A549 (cell line): ENCODE measurements at regions not wholly inside any gene's neighbourhood (a gene's known extent, or its start where the extent isn't known, plus 50 kb on each side); places are given as distances from the start of the nearest gene placed in this dataset.

Source experiments
- ATAC-seq, 2 experiments: fragments of 200-7000 bp in 1 of 2; fragments of >200 bp in 1 of 2; cut with Nextera tagmentation in 1 of 2; cut with Tn5 transposase in 1 of 2; 3 replicates each; pipeline versions ENCODE4 v1.8.0 to v1.9.1; 2018 to 2020; ENCODE audit warnings: mild to moderate bottlenecking in 1 of 2, moderate library complexity in 1 of 2
- CTCF ChIA-PET: fragments of 300-600 bp; sonication (Branson Sonifier 250); formaldehyde crosslinking; extraction: SDS; loops from one replicate; lab custom pipeline; 2021; ENCODE audit warnings: antibody characterized with exemption, inconsistent platforms; lab: Yijun Ruan, JAX
- POLR2A ChIA-PET: fragments of 350-600 bp; formaldehyde crosslinking; extraction: SDS; loops from one replicate; lab custom pipeline; 2021; ENCODE audit warnings: antibody characterized with exemption, inconsistent platforms; lab: Yijun Ruan, JAX
- DNase-seq, 2 experiments: peaks; one replicate each; pipeline versions ENCODE4 v3.0.0 to v3.0.0-alpha.2; 2011 to 2016; ENCODE audit warnings: low read depth in 1 of 2, low spot score in 1 of 2
- FAIRE-seq: peaks from 2 replicates; lab custom pipeline; 2011; peaks lifted over from hg19 to GRCh38; lab: Jason Lieb, UNC
- H3K27ac ChIP-seq, 2 experiments: fragments of >200 bp; sonication (Bioruptor Twin); formaldehyde crosslinking; 3 replicates each; pipeline ENCODE4 v1.5.1; 2016 to 2017
- H3K4me1 ChIP-seq: fragments of >200 bp; sonication (Bioruptor Twin); formaldehyde crosslinking; 3 replicates; pipeline ENCODE4 v1.6.1; 2016
- H3K4me2 ChIP-seq: fragments of >200 bp; sonication (Bioruptor Twin); formaldehyde crosslinking; 3 replicates; pipeline ENCODE4 v1.6.1; 2016
- H3K4me3 ChIP-seq: fragments of >200 bp; sonication (Bioruptor Twin); formaldehyde crosslinking; 3 replicates; pipeline ENCODE4 v1.5.1; 2016
- H3K9me3 ChIP-seq: fragments of >200 bp; sonication (Bioruptor Twin); formaldehyde crosslinking; 3 replicates; pipeline ENCODE4 v1.6.1; 2016
- BCL3 ChIP-seq: fragments of >200 bp; sonication (Bioruptor Twin); formaldehyde crosslinking; IDR thresholded peaks from 3 replicates; pipeline ENCODE4 v1.6.1; 2016
- CEBPB ChIP-seq, 2 experiments: fragments of >200 bp in 1 of 2; sonication (Bioruptor Twin) in 1 of 2; formaldehyde crosslinking in 1 of 2; IDR thresholded peaks; 2 replicates each; pipeline ENCODE4 v1.6.1; 2012 to 2016
- EP300 ChIP-seq, 2 experiments: fragments of >200 bp; sonication (Bioruptor Twin); formaldehyde crosslinking; IDR thresholded peaks; 2 replicates in 1 of 2; 3 replicates in 1 of 2; pipeline ENCODE4 v1.6.1; 2016 to 2017
- FOSL2 ChIP-seq, 2 experiments: fragments of 450-650 bp in 1 of 2; fragments of >200 bp in 1 of 2; sonication (Bioruptor Twin) in 1 of 2; formaldehyde crosslinking; IDR thresholded peaks; 2 replicates each; pipeline versions ENCODE4 v1.5.0 to v1.6.1; 2016 to 2020; ENCODE audit warnings: mild to moderate bottlenecking in 1 of 2, moderate library complexity in 1 of 2
- FOXS1 ChIP-seq: fragments of 250-450 bp; sonication (Bioruptor Pico); IDR thresholded peaks from 2 replicates; pipeline ENCODE4 v1.5.0; 2020; ENCODE audit warnings: mild to moderate bottlenecking, moderate library complexity
- GATA3 ChIP-seq: IDR thresholded peaks from 2 replicates; pipeline ENCODE4 v1.6.1; 2012; ENCODE audit warnings: borderline replicate concordance
- HDAC2 ChIP-seq: fragments of 200-600 bp; sonication (generic); IDR thresholded peaks from 2 replicates; pipeline ENCODE4 v1.6.1; 2016
- HOXA7 ChIP-seq: fragments of 250-450 bp; sonication (Bioruptor Pico); IDR thresholded peaks from 2 replicates; pipeline ENCODE4 v1.5.0; 2020; ENCODE audit warnings: mild to moderate bottlenecking, moderate library complexity
- HOXB13 ChIP-seq: fragments of 250-450 bp; sonication (Bioruptor Pico); IDR thresholded peaks from 2 replicates; pipeline ENCODE4 v1.5.0; 2020; ENCODE audit warnings: low read depth, mild to moderate bottlenecking, moderate library complexity
- JUN ChIP-seq, 2 experiments: fragments of >200 bp; sonication (Bioruptor Twin); formaldehyde crosslinking; IDR thresholded peaks; 2 replicates in 1 of 2; 3 replicates in 1 of 2; pipeline ENCODE4 v1.6.1; 2016 to 2017
- KDM5A ChIP-seq: fragments of 200-600 bp; sonication (generic); IDR thresholded peaks from 2 replicates; pipeline ENCODE4 v1.6.1; 2016; ENCODE audit warnings: antibody characterized with exemption, mild to moderate bottlenecking
- MAFK ChIP-seq: fragments of 450-650 bp; IDR thresholded peaks from 2 replicates; pipeline ENCODE4 v1.6.1; 2014; ENCODE audit not compliant: partially characterized antibody
- NFE2L2 ChIP-seq: fragments of 150-350 bp; conservative IDR thresholded peaks from 2 replicates; pipeline ENCODE4 v1.6.1; 2014; ENCODE audit warnings: low read length
- NR3C1 ChIP-seq: fragments of >200 bp; sonication (Bioruptor Twin); formaldehyde crosslinking; IDR thresholded peaks from 3 replicates; pipeline ENCODE4 v1.6.1; 2017
- POLR2A ChIP-seq: IDR thresholded peaks from 2 replicates; pipeline ENCODE4 v1.6.1; 2012; ENCODE audit warnings: mild to moderate bottlenecking, low read length
- RARB ChIP-seq: fragments of 250-450 bp; sonication (Bioruptor Pico); IDR thresholded peaks from 2 replicates; pipeline ENCODE4 v1.8.0; 2021; ENCODE audit warnings: mild to moderate bottlenecking, moderate library complexity
- RNF2 ChIP-seq: fragments of 200-600 bp; sonication (generic); IDR thresholded peaks from 2 replicates; pipeline ENCODE4 v1.6.1; 2016; ENCODE audit warnings: low read depth, mild to moderate bottlenecking, antibody characterized with exemption, moderate library complexity, borderline replicate concordance
- SMC3 ChIP-seq: fragments of >200 bp; sonication (Bioruptor Twin); formaldehyde crosslinking; IDR thresholded peaks from 3 replicates; pipeline ENCODE4 v1.6.1; 2018; ENCODE audit warnings: inconsistent platforms
- SREBF2 ChIP-seq: fragments of 450-650 bp; IDR thresholded peaks from 2 replicates; pipeline ENCODE4 v1.6.1; 2014; ENCODE audit warnings: mild to moderate bottlenecking, moderate library complexity
- TFCP2L1 ChIP-seq: fragments of 250-450 bp; sonication (Bioruptor Pico); IDR thresholded peaks from 2 replicates; pipeline ENCODE4 v1.5.0; 2021; ENCODE audit warnings: mild to moderate bottlenecking
- ZFP36 ChIP-seq: fragments of 450-650 bp; IDR thresholded peaks from 2 replicates; pipeline ENCODE4 v1.6.1; 2014; ENCODE audit warnings: borderline replicate concordance; ENCODE audit not compliant: partially characterized antibody
- ZNF302 ChIP-seq: fragments of 250-450 bp; sonication (Bioruptor Pico); IDR thresholded peaks from 2 replicates; pipeline ENCODE4 v1.9.0; 2021; ENCODE audit warnings: inconsistent platforms, mild to moderate bottlenecking, moderate library complexity
- ZSCAN20 ChIP-seq: fragments of 250-450 bp; sonication (Bioruptor Pico); IDR thresholded peaks from 2 replicates; pipeline ENCODE4 v1.8.0; 2022; ENCODE audit warnings: mild to moderate bottlenecking, moderate library complexity
- WGBS: methylation state at CpG from one replicate; pipeline ENCODE4 v1.1.6; 2017; ENCODE audit errors: missing lambda C conversion rate; 5-methylcytosine and 5-hydroxymethylcytosine counted together
- TF ChIP-seq, protein P1 (sequence below): fragments of 200-600 bp; sonication (generic); IDR thresholded peaks from 2 replicates; pipeline ENCODE4 v1.6.1; 2016; ENCODE audit warnings: antibody characterized with exemption, mild to moderate bottlenecking, moderate library complexity
- TF ChIP-seq, protein P2 (sequence below): fragments of >200 bp; sonication (Bioruptor Twin); formaldehyde crosslinking; IDR thresholded peaks from 2 replicates; pipeline ENCODE4 v1.6.1; 2016
- TF ChIP-seq, protein P3 (sequence below): IDR thresholded peaks from 2 replicates; pipeline ENCODE4 v1.6.1; 2012

DNA sequence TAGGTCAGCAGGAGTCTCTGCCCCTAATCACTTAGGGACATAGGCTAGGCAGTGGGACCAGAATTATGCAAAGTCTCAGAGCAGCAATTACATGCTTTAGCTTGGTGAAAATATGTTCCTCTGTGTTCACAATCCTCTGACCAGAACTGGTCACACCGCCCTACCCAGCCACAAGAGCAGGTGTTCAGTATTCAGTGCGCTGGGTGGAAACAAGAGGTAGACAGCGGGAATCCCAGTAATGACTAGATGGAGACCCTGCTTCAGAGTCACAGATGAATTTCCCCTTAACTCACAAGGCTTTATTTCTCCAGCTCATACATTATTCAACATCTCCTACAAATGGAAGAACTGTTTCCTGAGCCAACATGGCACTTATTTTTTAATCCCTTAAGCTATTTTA lies 763.7 kb upstream of the POM121L12 start (continued):
- TF ChIP-seq FOXS1 (CRISPR knock-in tag) (no peak), SMC3 (no peak)

DNA sequence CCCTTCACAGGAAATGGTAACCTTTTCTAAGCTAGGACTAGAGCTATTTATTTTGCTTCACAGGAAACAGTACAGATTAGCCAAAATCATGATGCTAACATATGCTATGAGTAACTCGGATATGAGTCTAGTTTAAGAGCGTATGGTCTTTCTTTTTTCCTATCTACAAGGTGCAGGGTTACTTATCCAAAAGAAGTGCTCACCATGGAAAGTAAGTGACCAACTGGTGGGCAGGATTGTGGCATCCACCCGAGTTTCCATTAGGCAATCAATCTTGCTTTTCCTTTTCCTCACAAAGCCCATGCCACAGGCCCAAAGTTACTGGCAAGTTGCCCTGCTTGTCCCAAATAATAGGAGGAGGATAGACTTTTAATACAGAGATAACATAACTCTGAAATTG lies 765.1 kb upstream of the POM121L12 start:
- FAIRE-seq (no peak), DNase-seq (no peak), ATAC-seq (no peak)
- CTCF ChIA-PET: interaction anchor here (0.5 kb wide), 1 partner anchor 296 kb away, joined by 3 read pairs; no protein-coding TSS in a partner anchor
- WGBS: 10% methylated on average over 3 of the region's 3 CpGs
- Histone ChIP-seq H3K27ac (no peak overlapping the region), H3K4me3 (no peak overlapping the region), H3K4me2 (no peak overlapping the region), H3K4me1 (no peaks in the 10 kb centered on the region), H3K9me3 (no peaks in the 10 kb centered on the region)
- POLR2A ChIA-PET: no interaction called here
- no peak for TF ChIP-seq GATA3
- no peak for TF ChIP-seq HOXA7 (CRISPR knock-in tag)
- TF ChIP-seq, protein P1, sequence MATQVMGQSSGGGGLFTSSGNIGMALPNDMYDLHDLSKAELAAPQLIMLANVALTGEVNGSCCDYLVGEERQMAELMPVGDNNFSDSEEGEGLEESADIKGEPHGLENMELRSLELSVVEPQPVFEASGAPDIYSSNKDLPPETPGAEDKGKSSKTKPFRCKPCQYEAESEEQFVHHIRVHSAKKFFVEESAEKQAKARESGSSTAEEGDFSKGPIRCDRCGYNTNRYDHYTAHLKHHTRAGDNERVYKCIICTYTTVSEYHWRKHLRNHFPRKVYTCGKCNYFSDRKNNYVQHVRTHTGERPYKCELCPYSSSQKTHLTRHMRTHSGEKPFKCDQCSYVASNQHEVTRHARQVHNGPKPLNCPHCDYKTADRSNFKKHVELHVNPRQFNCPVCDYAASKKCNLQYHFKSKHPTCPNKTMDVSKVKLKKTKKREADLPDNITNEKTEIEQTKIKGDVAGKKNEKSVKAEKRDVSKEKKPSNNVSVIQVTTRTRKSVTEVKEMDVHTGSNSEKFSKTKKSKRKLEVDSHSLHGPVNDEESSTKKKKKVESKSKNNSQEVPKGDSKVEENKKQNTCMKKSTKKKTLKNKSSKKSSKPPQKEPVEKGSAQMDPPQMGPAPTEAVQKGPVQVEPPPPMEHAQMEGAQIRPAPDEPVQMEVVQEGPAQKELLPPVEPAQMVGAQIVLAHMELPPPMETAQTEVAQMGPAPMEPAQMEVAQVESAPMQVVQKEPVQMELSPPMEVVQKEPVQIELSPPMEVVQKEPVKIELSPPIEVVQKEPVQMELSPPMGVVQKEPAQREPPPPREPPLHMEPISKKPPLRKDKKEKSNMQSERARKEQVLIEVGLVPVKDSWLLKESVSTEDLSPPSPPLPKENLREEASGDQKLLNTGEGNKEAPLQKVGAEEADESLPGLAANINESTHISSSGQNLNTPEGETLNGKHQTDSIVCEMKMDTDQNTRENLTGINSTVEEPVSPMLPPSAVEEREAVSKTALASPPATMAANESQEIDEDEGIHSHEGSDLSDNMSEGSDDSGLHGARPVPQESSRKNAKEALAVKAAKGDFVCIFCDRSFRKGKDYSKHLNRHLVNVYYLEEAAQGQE: no peak
- no peak for TF ChIP-seq SREBF2
- TF ChIP-seq FOSL2 (IDR thresholded peaks at IDR 0.05): no peak
- no peak for TF ChIP-seq FOSL2 (CRISPR knock-in tag; IDR thresholded peaks at IDR 0.05)
- no peak for TF ChIP-seq EP300 (IDR thresholded peaks at IDR 0.05)
- TF ChIP-seq ZFP36: no peak

DNA sequence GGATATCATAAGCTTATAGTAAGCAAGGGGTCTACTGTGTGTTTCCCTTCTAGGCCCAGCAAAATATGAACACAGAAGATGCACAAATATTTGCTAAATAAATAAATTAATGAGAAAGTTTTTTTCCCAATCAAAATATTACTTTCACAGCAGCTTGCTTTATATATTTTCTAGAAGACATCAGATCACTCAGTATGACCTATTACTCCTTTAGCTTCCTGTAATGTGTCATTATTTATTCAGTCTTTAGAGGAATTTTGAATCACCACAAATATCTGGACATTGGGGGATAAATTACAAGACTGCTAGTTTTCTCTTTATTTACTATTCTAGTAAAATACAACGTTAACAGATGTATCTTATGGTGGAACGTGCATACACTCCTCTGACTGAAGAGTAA lies 765.8 kb upstream of the POM121L12 start:
- no peaks in the 10 kb centered on the region for H3K4me1 ChIP-seq
- H3K27ac ChIP-seq: no peak overlapping the region
- WGBS: 1% methylated on average over 2 of the region's 2 CpGs
- ChIA-PET POLR2A (no interaction called here), CTCF (interaction anchor here (0.5 to 0.8 kb wide), 2 partner anchors 49 to 297 kb away, joined by 3 read pairs; no protein-coding TSS in a partner anchor)
- TF ChIP-seq CEBPB (IDR thresholded peaks at IDR 0.05) (no peak), RARB (CRISPR knock-in tag) (no peak), HOXB13 (CRISPR knock-in tag) (no peak), RNF2 (no peak), NR3C1 (no peak), NFE2L2 (no peak), KDM5A (no peak), FOSL2 (IDR thresholded peaks at IDR 0.05) (no peak), FOSL2 (CRISPR knock-in tag; IDR thresholded peaks at IDR 0.05) (no peak), ZSCAN20 (CRISPR knock-in tag) (no peak), MAFK (no peak), POLR2A (no peak), TFCP2L1 (CRISPR knock-in tag) (no peak), FOXS1 (CRISPR knock-in tag) (no peak), HDAC2 (no peak), ZNF302 (no peak), JUN (IDR thresholded peaks at IDR 0.05) (no peak), BCL3 (no peak)
- TF ChIP-seq, protein P2, sequence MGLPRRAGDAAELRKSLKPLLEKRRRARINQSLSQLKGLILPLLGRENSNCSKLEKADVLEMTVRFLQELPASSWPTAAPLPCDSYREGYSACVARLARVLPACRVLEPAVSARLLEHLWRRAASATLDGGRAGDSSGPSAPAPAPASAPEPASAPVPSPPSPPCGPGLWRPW: no peak
- TF ChIP-seq, protein P3, sequence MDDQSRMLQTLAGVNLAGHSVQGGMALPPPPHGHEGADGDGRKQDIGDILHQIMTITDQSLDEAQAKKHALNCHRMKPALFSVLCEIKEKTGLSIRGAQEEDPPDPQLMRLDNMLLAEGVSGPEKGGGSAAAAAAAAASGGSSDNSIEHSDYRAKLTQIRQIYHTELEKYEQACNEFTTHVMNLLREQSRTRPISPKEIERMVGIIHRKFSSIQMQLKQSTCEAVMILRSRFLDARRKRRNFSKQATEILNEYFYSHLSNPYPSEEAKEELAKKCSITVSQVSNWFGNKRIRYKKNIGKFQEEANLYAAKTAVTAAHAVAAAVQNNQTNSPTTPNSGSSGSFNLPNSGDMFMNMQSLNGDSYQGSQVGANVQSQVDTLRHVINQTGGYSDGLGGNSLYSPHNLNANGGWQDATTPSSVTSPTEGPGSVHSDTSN: no peak
- no peak overlapping the region for H3K4me2 ChIP-seq
- no peak for DNase-seq
- H3K4me3 ChIP-seq: no peak overlapping the region
- ATAC-seq: no peak
- H3K9me3 ChIP-seq: no peaks in the 10 kb centered on the region
- FAIRE-seq: no peak
